VCaP (cell line): ENCODE measurements at regions not wholly inside any gene's neighbourhood (a gene's known extent, or its start where the extent isn't known, plus 50 kb on each side); places are given as distances from the start of the nearest gene placed in this dataset.
"Not testable (repeated sequence)": the region's sequence is repeated elsewhere in the genome, so short reads cannot be mapped to it uniquely, and the experiment has no call there.

ENCODE experiments used
- H3K27ac ChIP-seq: fragments of 450-650 bp; 2 replicates; pipeline ENCODE4 v1.5.1; 2017
- TF ChIP-seq, protein P1 (sequence below): fragments of 450-650 bp; conservative IDR thresholded peaks from 2 replicates; pipeline ENCODE4 v1.5.1; 2017; ENCODE audit warnings: mild to moderate bottlenecking, moderate library complexity

DNA sequence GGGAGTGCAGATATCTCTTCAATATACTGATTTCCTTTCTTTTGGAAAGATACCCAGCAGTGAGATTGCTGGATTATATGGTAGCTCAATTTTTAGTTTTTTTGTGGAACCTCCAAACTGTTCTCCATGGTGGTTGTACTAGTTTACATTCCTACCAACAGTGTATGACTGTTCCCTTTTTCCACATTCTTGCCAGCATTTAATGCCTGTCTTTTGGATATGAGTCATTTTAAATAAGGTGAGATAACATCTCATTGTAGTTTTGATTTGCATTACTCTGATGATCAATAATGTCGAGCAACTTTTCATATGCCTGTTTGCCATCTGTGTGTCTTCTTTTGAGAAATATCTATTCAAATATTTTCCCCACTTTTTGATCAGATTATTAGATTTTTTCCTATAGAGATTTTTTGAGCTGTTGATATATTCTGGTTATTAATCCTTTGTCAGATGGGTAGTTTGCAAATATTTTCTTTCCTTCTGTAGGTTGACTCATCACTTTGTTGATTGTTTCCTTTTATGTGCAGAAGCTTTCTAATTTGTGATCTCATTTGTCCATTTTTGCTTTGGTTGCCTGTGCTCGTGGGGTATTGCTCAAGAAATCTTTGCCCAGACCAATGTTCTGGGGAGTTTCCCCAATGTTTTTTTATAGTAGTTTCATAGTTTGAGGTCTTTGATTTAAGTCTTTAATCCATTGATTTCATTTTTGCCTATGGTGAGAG lies 552.7 kb downstream of the ZNF674 start:
- TF ChIP-seq, protein P1, sequence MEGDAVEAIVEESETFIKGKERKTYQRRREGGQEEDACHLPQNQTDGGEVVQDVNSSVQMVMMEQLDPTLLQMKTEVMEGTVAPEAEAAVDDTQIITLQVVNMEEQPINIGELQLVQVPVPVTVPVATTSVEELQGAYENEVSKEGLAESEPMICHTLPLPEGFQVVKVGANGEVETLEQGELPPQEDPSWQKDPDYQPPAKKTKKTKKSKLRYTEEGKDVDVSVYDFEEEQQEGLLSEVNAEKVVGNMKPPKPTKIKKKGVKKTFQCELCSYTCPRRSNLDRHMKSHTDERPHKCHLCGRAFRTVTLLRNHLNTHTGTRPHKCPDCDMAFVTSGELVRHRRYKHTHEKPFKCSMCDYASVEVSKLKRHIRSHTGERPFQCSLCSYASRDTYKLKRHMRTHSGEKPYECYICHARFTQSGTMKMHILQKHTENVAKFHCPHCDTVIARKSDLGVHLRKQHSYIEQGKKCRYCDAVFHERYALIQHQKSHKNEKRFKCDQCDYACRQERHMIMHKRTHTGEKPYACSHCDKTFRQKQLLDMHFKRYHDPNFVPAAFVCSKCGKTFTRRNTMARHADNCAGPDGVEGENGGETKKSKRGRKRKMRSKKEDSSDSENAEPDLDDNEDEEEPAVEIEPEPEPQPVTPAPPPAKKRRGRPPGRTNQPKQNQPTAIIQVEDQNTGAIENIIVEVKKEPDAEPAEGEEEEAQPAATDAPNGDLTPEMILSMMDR: no peak
- H3K27ac ChIP-seq: no peak overlapping the region

DNA sequence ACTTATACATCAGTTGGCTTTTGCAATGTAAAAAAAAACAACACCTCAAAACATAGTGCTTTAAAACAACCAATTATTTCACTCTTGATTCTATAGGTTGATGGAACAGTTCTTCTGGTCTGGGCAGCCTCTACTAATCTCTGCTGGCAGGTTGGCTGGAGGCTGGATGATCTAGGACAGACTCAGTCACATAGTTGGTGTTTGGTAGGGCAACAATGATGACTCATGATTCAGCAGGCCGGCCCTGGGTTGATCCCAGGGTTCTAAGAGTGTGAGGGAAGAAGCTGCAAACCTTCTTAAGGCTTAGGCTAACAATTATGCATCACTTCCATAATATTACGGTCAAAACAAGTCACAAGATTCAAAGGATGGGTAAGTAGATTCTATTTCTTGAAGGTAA lies 558.2 kb downstream of the ZNF674 start:
- TF ChIP-seq, protein P1: no peak
- no peak overlapping the region for H3K27ac ChIP-seq

DNA sequence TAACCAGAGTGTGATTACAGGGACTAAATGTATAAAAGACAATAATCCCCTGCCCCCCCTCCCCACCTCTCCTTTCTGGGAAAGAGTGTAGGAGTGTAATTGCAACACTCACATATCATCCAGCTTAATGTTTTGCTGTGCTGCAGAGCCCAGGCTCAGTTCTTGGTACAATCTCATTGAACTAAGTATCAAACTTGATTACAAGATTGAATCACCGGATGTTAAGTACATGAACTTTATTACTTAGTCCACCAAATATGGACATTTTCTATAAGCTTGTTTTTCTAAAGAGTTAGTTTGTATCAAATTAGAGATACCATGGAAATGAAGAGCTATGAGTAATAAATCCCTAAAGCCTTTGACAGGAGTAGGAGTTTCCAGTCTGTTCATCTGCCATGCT lies 559.1 kb downstream of the ZNF674 start:
- no peak overlapping the region for H3K27ac ChIP-seq
- TF ChIP-seq, protein P1: no peak

DNA sequence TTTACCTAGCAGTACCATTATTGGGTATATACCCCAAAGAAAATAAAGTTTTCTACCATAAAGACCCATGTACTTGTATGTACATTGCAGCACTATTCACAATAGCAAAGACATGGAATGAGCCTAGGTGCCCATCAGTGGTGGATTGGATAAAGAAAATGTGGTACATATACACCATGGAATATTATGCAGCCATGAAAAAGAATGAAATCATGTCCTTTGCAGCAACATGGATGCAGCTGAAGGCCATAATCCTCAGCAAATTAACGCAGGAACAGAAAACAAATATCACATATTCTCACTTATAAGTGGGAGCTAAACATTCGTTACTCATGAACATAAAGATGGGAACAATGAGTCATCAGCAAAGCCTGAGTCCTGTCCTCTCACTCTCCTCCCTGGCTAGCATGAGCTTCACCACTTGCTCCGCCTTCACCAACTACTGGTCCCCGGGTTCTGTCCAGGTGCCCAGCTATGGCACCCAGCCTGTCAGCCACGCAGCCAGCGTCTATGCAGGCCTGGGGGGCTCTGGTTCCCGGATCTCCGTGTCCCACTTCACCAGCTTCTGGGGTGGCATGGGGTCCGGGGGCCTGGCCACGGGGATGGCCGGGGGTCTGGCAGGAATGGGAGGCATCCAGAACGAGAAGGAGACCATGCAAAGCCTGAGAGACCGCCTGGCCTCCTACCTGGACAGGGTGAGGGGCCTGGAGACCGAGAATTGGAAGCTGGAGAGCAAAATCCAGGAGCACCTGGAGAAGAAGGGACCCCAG lies 562.1 kb downstream of the ZNF674 start:
- H3K27ac ChIP-seq: not testable (repeated sequence)

DNA sequence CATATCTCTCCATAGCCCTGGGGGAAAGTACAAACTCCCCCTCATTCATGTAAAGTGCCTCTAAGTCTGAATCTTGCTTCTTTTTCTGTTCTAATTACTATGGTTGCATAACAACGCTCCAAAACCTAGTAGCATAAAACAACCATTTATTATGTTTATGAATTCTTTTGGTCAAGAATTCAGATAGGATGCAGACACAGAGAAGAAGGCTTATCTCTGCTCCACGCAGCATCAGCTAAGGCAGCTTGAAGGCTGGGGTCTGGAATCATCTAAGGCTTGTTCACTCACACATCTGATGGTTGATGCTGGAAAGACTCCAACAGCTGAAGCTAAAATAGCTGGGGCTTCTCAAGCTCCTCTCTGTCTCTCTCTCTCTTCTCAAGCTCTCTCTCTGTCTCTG lies 564.5 kb downstream of the ZNF674 start:
- H3K27ac ChIP-seq: no peak overlapping the region
- TF ChIP-seq, protein P1: no peak

DNA sequence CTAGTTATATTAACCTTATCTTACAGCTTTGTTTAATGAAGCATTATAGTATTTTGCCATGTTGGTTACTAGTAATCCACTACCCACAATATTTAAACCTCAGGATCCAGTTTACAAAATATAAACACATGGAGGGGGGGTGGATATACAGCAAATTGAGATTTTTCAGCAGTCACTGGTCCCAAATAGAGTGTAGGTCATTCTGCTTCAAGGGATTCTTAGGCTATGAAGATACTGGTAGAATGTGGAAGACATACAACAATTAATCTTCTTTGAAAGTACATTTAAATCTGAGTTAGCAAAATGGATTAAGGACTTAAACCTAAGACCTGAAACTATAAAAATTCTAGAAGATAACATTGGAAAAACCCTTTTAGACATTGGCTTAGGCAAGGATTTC lies 569.6 kb downstream of the ZNF674 start:
- H3K27ac ChIP-seq: no peak overlapping the region
- TF ChIP-seq, protein P1: no peak

DNA sequence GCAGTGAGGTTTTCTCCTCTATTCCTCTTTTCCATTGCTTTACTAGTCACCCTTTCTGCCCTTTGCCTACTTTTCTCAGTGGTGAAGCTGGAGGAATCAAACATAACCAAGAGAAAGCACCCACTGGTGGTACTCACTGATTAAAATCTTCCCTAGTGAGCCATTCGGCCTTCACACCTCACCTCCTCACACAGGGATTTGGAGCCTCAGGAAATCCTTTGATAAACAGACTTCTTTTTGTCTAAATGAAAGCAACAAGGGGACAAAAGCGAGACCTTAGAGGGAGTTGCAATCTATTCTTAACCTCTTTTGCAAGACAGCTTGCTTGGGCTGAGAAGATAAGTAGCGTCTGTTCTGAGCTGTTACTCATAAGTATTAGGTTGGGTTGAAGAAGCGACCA lies 572.6 kb downstream of the ZNF674 start:
- H3K27ac ChIP-seq: no peak overlapping the region
- TF ChIP-seq, protein P1: no peak

DNA sequence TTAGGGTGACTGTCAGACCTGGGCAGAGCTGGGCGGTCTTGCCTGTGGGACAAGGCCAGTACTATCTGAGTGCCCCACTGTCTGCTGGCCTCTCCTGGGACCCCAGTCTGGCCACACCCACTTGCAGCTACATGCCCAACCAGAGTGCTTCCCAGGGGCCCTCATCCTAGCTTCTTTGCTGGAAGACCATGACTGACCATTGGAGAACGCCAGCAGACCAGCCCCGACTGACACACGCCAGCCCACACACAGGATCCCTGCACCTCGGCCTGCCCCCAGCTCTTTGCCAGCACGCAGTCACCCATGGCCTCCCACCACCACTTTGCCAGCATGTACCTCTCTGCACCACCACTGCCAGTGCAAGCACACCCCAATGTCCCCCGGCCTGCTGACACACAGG lies 585.7 kb downstream of the ZNF674 start:
- no peak overlapping the region for H3K27ac ChIP-seq
- TF ChIP-seq, protein P1: no peak
